Activated T-cell treated with anti-CD3 and anti-CD28 coated beads, Interleukin-2, amount 50 U/mL, for 1 hour (primary cell): ENCODE measurements at regions not wholly inside any gene's neighbourhood (a gene's known extent, or its start where the extent isn't known, plus 50 kb on each side); places are given as distances from the start of the nearest gene placed in this dataset.

Source experiments
- DNase-seq: peaks from one replicate; pipeline ENCODE4 v3.0.0-alpha.2; 2020

DNA sequence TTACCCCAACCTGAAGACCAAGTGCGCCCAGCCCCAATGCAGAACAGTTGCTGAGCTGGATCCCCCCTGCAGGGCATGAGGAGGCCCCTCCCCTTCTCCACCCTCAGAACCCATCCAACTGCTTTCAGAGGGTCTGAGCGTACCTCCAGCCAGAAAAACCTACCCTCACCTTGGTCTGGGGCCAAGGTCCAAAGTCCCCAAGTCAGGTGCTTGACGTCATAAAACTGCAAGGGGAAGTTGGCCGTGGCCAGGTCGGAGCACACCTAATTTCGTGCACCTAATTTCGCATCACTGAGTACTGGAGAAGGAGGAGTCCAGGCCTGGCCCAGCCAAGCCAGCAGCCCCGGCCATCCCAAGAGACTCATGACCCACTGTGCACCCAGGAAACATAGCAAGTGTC is 289.8 kb downstream of the CTTN start:
- no peak for DNase-seq

DNA sequence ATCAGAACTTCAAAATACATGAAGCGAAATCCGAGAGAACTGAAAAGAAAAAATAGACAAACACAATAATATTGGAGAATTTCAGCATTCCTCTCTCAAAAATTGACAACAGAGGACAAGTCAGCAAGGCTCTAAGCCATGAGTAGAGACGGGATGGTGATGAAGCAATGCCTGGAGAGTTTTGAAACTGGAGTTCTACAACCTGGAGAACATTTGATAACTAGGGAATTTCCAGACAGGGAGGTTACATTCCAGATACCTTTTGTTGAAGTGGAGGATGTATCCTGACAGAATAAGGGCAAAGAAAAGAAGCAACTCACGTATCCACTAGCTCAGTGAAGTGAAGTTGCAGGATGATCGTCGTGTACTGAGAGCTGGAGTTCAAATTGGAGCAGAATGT is 291.4 kb downstream of the CTTN start:
- no peak for DNase-seq

DNA sequence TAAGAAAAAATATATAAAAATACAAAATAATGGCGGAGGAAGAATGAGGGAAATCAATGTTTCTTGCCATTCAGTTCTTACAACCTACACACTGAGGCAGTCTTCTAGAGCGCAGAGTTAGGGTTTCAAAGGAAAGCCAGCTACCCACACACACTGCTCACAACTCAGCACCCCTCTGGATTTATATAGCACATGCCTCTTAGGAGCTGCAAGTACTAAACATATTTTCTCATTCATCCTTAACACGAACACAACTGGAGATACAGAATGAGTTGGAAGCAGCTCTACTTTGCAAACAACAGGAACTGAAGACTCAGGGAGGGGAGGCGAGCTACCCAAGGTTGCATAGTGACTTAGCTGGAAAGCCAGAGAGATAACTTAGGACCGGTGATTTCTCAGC is 293.8 kb downstream of the CTTN start:
- DNase-seq = no peak

DNA sequence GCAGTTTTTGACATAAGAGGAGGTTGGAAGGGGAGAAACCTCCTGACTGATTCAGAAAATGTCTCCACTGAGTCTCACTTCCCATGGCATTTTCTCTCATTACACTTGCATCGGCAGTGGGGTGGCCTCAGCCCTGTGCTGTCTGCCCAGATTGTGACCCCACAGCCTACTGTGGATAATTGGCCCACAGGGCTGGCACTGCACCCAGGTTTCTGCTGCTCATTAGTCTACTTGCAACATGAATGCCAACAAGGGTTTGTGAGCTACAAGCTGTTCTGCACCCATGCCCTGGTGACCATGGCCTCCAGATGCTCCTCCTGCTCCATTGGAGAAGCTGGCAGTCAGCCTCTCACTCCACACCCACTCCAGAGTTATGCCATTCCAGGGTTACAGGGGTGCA is 296.0 kb downstream of the CTTN start:
- DNase-seq = no peak

DNA sequence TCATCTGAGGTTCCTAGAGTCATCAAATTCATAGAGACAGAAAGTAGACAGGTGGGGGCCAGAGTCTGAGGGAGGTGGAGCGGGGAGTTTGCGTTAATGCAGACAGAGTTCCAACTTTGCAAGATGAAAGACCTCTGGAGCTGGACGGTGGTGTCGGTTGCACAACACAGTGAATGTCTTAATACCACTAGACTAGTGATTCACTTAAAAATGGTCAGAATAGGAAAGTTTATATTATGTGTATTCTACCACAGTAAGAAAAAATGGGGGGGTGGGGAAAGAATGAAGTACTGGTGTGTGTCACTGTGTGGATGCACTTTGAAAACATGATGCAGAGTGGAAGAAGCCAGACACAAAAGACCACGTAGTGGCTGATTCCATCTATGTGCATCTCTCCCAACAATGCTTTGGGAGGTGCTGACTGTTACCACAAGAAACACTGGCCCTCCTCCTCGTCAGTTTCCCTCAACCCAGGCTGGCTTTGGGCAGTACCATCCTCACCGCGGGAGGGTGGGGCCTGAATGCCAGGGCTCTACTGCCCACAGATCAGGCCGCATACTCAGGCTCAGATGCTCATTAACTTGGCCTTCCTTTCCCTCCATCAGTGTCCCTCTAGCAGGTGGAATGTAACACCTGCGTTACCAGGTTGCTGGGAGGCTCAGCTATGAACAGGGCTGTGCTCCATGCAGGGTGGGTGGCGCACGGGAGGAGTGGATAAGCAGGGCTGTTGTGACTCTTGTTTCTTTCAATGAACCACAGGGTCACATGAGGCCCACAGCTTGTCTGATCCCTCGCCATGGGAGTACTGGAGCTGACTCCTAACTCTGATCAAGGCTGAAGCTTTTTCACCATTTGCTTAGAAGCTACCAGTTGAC is 297.0 kb downstream of the CTTN start:
- DNase-seq = no peak

DNA sequence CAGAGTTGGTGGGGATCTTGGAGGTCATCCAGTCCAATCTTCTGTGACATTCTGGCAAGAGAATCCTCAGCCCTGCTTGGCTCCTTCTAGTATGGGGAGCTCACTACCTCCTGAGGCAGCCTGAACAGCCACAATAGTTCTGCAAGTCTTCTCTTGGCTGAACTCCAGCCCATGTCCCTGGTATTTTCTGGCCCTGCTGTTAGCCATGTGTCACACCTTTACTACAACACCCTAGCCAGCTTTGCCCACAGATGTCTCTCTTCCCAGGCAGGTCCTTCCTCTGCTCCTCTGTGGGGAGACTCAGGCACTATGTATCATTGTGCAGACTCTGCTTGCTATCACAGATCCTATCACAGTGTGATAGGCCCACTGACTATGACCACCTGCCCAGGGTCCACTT is 297.7 kb downstream of the CTTN start:
- DNase-seq = no peak

DNA sequence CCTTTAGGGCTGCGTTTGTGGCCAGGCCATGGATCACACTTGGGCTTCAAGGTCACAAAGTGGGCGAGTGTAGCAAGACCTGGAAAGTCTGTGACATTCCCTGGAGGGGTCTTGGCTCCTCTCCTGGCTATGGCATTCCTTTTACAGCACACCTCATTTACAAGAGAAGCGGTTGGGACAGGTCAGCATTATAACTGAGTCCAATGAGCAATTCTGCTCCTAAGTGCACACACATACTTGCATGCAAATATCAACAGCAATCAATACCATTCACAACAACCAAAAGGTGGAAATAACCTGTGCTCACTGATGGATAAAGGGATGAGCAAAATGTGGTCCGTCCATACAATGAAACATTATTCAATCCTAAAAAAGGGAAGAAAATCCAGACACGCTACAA is 298.2 kb downstream of the CTTN start:
- DNase-seq = no peak

DNA sequence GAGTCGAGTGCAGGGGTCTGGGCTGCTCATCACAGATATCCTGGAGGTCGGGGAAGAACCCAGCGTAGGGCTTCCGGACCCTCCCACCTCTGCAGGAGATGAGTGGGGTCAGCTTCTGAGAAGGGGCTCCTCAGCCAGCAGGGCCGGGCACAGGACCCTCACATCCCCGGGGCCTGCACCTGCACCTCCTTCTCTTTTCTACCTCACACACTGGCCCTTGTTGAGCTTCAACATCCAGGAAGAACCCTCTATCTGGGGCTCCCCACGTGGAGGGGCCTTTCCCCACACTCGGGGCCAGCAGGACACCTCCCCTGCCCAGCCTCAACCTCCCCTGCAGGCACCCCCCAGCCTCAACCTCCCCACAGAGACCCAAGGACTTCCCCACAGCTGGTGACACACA is 299.4 kb downstream of the CTTN start:
- DNase-seq = no peak

DNA sequence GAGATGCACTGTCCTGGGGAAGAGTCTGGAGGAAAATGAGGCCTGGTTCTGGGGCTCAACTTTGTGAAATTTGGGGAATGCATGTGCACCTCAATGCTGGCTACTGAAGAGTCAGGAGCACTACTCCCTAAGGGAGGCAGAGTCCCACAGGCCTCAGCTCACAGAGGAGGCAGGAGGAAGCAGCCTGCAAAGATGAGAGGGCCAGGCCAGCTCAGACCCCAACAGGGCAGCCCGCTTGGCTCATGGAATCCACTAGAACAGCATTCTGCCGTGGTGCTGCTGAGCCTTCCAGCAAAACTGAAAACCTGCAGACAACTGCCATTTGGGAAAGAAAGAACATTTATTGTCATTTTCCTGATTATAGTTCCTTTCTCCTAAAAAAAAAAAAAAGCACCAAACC is 300.5 kb downstream of the CTTN start:
- no peak for DNase-seq

DNA sequence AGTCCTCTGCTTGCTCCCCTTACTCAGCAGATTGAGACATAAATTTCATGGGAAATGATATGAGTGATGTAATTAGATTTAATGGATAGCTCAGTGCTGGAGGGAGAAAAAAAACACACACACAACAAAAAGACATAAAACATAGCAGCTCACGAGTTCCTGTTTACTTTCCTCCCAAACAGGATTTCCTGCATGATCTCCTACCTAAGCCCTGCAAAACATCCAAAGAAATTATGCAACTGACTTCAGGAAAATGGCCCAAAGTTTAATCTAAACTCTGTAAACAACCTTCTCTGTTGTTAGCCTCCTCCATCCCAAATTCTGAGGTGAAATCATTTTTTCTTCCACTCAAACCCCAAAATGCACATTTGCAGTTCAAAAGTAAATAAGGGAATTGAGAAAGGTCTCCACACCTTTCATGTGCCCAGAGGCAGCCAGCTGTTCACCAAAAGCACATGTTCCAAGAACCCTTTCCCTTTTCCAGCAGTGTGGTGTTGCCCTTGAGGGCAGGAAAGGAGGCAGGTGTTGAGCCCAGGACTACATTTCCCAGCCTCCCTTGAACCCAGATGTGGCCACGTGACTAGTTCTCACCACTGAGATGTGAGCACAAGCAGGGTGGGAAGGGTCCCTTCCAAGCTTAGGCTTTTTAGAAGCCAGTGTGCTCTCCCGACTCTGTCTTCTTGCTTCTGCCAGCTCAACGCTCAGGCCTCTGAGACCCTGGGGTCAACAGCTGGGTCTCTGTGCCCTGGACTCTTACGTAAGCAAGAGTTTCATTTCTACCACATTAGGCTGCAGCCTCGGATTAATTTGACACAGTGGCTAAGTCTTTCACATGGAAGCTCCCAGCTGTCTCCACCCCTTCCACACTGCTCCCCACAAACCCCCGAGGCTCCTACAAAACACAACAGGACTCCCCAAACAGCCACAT is 301.2 kb downstream of the CTTN start:
- DNase-seq = no peak

DNA sequence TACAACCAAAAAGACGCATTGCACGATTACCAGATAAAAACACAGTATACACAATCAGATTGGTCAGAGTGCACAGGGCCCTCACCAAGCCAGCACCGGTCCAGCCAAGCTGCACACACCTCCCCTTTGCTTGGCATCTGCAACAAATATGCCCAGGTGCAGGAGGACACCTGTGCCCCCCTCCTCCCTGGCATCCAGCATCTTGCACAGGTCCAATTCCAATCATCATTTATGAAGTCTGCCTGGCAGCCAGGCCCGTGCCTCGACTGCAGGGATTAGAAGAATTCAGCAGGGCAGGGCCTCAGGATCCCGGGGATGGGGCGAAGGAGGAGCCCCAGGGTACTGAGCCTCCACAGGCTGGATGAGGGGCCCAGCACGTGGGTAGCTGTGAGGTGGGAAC is 302.1 kb downstream of the CTTN start:
- DNase-seq = no peak

DNA sequence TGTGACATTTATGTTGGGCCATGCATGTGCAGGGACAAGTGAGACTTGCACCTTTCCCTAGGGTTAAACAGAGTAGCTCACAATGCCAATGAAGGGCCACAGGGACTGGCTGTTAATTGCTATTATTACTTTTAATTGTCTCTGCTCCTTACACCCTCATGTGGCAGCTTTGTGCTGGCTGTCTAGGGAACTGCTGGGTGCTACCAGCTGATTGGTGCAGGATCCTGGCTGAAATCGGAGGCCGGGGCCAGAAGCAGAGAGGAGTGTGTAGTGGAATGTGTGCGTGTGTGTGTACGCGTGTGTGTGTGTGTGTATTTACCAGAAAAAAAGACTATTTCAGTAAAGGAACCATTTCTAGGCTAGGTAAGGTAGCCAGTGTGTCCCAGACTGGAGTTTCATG is 302.5 kb downstream of the CTTN start:
- no peak for DNase-seq

DNA sequence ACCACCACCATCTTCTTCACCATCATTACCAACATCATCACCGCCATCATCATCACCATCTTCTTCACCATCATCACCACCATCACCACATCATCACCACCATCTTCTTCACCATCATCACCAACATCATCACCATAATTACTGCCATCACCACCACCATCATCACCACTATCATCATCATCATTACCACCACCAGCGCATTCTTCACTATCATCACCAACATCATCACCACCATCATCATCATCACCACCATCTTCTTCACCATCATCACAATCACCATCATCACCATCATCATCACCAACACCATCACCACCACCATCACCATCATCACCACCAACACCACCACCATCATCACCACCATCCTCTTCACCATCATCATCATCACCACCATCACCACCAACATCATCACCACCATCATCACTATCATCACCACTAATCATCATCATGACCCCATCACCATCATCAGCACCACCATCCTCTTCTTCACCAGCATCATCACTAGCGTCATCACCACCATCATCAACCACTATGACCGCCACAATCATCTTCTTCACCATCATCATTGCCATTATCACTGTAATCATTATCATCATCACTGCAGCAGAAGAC is 303.8 kb downstream of the CTTN start:
- DNase-seq = no peak

DNA sequence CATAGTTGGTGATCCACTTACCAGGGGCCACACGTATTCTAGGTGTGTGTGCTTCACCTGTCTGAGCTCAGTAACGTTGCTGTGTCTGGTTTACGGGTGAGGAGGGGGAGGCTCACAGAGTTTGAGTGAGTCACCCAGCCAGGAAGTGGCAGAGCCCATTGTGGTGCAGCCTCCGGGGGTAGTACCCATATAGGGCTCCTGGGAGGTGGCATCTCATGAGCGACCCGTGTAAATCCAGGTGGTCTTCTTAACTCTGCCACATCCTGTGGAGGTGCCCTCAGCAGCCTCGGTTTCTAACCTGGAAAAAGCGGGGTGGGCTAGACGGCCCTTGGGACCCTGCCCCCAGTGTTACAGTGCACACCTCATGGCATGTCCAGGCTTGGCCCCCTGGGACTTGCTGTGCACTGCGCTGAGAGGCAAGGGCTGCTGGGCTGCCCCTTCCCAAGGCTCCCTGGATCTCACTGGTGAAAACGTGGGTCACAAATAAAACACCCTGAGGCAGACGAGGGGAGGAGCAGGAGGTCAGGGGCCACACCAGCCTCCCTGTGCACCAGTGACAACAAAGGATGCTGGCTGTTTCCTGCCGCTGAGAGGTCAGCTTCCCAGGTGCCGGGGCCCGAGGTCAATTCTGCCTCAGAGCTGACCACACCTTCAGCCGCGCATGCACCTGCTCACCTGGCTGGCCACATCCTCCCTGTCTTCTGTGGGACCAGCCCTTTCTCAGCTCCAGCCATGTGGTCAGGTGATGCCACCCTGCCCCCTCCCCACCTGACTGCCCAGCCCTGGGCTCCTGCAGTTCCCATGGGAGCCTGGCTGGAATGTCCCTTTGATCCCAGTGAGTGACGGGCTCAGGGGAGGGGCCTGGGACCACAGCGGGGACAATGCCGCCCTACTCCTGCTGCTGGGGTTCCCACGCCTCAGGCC is 305.1 kb downstream of the CTTN start:
- DNase-seq = no peak

DNA sequence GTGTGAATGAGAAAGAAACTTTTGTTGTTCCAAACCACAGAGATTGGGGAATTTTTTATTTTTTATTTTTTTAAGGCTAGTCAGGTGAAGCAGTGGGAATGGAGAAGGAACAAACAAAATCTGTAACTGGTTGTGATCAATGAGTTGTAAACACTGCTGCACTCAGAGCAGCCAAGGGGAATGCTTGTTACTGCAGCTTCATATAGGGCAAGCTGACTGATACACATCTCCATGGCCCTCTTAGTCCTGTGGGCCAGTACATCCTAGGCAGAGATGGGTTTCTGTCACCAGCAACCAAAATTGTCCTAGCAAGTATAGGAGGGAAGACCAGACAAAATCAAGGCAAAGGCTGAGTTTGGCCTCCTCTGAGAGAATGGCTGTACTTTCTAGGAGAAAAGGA is 306.8 kb downstream of the CTTN start:
- DNase-seq = no peak

DNA sequence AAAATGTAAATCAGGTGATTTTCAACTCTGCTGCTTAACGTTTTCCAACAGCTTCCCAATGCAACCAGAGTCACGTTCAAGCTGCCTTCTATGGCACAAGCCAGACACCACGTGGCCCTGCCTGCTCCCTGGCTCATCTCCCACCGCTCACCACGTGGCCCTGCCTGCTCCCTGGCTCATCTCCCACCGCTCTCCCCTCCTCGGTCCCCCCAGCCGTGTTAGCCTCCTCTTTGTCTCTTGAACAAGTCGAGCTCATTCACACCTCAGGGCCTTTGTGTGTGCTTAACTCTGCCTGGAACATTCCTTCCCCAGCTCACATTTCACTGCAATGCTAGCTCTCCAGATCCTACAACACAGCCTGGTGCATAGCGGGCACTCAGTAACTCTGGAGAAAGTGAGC is 307.6 kb downstream of the CTTN start:
- DNase-seq = no peak

DNA sequence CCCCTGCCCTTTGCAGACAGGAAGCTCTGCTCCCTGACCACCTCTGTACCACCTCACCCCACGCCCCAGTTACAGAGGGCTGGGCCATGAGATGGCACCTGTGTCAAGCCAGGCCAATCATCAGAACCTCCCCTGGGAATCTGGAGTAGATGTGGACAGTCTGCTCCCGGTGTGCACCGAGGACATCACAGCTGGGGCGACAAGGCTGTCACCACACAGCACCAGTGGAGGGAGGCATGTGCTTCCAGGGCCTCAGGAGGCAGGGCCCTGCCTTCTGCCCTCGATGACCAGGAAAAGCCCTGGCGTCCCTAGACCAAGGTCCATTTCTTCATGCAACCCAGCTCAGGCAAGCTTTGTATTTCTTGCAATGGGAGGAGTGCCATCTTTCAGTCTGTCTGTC is 309.5 kb downstream of the CTTN start:
- no peak for DNase-seq

DNA sequence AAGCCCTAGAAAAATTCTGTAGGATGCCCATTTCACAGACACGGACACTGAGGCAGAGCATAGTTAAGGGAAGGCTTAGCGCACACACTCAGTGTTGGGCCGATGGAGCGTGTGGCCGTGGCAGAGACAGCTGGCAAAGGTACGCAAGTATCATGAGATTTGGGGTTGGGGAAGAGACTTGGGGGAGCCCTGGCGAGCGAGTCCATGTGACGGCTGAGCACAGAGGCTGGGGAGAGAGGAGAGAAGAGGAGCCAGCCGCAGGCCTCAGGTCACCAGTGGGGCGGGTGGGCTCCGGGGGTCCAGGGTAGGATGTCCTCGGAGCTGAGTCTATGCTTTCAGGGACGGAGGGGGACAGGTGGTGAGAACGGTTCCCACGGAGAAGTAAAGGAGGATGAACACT is 311.3 kb downstream of the CTTN start:
- DNase-seq = no peak

DNA sequence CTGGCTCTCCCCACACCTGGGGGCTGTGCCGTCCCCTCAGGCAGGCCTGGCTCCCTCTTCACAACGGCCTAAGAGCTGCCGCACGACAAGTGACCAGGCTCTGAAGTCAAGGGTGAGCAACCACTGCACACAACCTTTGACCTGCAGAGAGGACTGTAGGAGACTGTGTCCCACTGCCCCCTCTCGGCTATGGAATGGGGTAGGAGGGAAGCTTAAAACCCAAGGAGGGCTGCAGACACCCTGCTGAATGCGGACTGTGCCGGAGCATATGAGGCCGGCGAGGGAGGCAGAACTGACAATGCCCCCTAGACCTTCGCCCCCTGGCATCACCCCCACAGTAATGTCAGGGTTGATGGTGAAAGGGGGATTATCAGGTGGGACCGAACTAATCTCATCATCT is 311.9 kb downstream of the CTTN start:
- no peak for DNase-seq

DNA sequence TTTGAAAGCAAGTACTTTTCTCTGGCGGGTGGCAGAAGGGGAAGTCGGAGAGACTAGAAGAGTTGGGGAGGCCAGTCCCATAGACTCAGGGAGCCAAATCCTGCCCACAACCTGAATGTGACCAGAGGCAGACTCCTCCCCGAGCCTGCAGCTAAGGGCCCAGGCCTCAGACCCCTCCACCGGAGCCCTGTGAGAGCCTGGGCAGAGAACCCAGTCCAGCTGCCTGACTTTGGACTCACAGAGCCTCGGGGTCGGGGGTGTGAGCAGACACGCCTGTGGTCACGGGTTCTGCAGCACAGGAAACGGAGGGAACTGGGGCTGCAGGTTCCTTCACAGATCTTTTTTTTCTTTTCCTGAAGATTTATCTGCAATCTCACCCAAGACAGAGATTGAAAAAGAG is 312.3 kb downstream of the CTTN start:
- no peak for DNase-seq

DNA sequence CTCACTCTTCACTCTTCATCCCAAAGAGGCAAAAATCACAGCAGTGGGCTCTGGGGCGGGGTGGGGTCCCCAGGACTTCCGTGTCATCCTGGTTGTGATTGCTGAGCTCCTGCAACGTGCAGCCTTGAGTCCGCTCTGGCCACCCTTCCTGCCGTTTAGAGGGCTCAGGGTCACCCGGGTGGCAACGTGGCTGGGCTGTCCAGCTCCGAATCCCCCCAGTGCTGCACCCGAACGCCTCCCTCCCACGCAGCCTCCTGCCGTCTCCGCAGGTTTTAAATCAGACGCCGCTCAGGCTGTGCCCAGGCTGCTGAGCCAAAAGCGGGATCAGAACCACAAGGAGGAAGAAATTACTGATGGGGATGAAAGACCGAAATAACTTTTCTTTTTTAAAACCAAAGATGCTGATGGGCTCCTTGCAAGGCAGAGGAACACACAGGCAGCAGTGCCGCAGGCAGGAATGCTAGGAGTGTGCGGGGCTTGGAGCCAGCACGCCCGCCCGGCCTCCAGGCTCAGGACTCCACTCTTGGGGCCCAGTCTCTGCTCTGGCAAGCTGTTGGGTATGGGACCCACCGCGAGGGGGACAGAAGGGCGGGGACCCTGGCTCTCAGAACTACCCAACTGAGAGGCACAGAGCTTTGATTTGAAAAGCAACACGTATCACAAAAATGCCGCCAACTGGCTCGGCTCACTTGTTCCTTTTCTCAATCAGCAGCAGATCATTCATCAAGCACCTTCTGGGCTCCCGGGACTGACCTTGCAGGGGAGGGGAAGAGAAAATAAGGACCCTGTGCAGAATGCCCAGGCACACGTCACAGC is 313.0 kb downstream of the CTTN start:
- no peak for DNase-seq

DNA sequence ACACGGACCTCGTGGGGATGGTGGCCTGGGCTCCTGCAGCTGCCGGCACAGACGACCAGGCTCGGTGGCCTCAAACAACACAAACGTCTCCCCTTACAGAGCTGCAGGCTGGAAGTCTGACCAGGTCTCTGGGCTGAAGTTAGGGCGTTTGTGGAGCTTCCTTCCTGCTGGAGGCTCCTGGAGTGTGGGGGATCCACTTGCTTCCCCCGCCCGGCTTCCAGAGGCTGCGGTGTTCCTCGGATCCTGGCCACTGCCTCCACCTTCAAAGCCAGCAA is 313.5 kb downstream of the CTTN start:
- DNase-seq = no peak
